ENCODE measurements at regions not wholly inside any gene's neighbourhood (a gene's known extent, or its start where the extent isn't known, plus 50 kb on each side); places are given as distances from the start of the nearest gene placed in this dataset.
A peak's percentile ranks its signal among the peaks of the same experiment; 100 is the strongest.

DNA sequence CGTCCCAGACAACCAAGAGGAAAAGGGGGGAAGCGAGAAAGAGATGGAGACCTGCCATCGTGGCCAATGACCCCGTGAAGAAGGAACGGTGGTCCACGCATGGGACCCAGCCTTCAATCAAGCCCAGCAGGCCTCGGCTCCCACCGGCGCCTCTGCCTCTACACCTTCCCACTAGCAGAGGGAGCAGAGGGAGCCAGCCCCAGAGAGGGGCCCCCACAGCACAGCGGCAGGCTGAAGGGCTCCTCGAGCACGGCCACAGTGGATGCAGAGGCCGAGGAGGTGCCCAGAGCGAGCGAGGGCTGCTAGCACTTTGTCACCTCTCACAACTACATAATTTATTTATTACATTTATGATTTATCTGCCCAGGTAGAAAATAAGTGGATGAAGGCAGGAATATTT lies 68.4 kb upstream of the TOPAZ1 start:
- DNase-seq = no peak

DNA sequence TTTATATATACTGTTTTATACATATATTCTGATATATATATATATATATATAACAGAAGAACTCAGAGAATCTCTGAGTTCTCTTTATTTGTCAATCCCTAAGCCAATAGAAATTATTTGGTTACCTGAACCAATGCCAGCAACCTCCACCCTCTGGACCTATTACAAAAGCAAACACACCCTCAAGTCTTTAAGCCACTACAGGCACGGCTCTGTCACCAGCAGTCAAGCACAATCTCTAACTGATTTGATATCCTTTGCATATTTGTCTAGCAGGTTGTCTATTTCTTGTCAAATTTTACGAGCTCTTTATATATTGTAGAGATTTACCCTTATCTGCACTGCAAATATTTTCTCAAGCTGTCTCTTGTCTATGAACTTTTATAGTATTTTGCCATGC lies 66.6 kb upstream of the TOPAZ1 start:
- DNase-seq = no peak

DNA sequence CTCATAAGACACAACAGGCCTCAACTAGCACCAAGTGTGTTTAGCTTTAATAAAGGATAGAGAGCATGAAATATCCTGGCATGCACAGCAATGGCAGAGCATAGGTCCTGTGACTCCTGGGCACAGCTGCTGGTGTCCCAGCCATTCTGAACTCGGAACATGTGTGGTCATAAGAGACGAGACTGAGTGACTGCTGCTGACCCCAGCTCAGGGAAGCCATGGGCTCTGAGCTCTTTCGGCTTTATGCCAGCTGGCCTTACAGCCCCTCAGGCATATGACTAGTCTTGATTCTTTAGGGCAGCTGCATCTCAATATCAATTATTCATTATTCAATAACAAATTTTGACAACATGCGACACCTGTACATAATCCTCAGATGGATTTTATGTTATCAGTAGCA lies 62.4 kb upstream of the TOPAZ1 start:
- no peak for DNase-seq

DNA sequence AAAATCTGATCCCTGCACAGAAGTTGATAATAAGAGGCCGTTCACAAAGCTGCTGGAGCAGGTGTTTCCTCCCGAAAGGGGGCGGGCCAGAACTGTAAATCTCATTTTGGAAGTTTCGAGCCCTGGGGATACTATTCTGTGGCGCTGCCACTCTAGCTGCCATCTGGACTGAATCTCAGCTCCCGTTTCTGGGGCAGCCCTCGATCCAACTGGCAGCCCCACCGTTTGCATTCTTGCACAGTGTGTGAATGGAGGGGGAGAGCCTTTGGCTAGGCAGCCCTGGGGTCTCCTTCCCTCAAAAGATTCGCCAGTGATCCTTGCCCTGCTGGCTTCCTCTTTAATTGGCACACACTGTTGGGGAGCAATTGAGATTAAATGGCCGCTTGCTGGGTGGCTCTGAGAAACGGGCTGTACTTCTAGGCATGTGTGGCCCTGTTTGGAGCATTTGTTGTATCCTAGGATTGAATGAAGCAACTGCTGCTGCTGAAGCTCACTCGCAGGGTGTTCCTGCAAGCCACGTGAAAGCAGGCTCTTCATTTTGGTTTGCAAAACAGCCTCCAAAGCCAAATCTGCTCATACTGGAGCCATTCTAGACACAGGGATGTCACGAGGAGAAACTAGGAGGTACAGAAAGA lies 57.2 kb upstream of the TOPAZ1 start:
- DNase-seq = peak; percentile 11

DNA sequence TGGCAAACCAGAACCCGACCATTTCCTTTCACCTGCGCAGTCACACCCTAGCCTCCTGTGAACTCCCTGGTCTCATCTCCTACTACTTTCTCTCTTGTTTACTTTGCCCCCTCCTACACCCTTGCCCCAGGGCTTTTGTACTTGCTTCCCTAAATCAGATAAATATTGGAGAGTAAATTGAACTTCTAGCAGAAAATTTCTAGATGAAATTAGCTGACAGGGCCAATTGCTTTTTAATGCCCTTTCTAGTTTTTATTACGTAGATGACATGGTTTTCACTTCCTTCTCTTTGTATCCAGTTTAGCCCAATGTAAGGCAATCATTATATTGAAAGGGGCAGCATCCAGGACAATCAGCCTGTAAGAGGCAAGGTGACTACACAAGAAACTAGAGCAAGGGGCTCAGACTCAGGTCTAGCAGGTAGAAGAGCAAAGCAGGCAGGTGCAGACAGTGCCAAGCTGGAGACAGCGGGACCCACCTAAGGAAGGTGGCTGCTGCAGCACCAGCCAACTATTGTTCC lies 56.2 kb upstream of the TOPAZ1 start:
- no peak for DNase-seq

DNA sequence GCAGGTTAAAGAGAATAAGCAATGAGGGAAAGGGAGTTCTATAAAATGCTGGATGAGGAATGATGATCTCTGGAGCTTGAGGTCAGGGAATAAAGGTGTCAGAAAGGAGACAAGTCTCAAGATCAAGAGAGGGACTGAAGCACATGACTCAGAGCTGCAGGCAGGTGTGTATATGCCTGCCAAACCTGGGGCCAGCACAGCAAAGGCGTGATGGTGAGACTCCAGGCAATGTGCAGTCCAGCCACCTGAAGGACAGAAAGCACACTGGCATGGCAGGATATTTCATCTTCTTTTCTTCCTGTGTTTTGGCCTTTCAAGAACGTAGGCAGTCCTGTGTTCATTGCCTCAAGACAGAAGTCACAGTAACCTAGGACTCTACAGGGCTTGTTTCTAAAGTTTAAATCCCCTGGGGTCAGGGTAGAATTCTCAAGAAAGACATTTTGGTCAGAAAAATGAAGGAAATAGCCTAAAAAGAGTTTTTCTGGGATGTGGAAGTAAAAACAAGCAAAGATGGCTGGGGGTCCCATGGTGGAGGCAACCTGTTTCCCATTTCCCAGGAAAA lies 55.5 kb upstream of the TOPAZ1 start:
- no peak for DNase-seq

DNA sequence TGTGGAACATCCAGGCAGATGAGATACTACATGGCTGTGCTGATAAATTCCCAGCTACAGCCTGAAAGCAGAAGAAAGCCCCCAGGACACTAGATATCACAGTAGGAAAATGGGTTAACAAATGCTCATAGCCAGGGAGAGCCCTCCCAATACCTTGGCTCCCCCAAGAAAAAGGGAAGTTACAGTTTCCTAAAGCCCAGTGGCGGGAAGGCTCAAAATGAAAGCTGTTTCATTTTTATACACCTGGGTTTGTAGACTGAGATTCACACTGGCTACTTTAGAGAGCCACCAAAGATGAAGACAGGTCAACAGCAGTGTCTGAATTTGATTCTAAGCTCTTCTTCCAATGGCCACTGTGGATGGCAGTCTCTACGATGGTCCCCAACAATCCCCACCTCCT lies 55.0 kb upstream of the TOPAZ1 start:
- DNase-seq = no peak
